Progenitor cell of endocrine pancreas (in vitro differentiated cells): ENCODE measurements at regions not wholly inside any gene's neighbourhood (a gene's known extent, or its start where the extent isn't known, plus 50 kb on each side); places are given as distances from the start of the nearest gene placed in this dataset.

Source experiments
- DNase-seq: peaks from one replicate; pipeline ENCODE4 v3.0.0; 2021; ENCODE audit warnings: low spot score; ENCODE audit not compliant: unreplicated experiment
- H3K27ac Mint-ChIP-seq: 2 replicates; pipeline ENCODE4 v1.8.0; 2021; ENCODE audit warnings: mild to moderate bottlenecking, moderate library complexity, mixed read lengths
- H3K27me3 Mint-ChIP-seq: 2 replicates; pipeline ENCODE4 v1.8.0; 2021; ENCODE audit warnings: mixed read lengths
- H3K36me3 Mint-ChIP-seq: 2 replicates; pipeline ENCODE4 v1.8.0; 2022; ENCODE audit warnings: mixed read lengths; ENCODE audit not compliant: insufficient read depth
- H3K4me1 Mint-ChIP-seq: 2 replicates; pipeline ENCODE4 v1.8.0; 2021; ENCODE audit warnings: low read depth, mixed read lengths
- H3K4me3 Mint-ChIP-seq: 2 replicates; pipeline ENCODE4 v1.8.0; 2021; ENCODE audit warnings: low read depth, mild to moderate bottlenecking, moderate library complexity, mixed read lengths
- H3K9me3 Mint-ChIP-seq: 2 replicates; pipeline ENCODE4 v1.8.0; 2021; ENCODE audit warnings: low read depth, mixed read lengths
- CTCF ChIP-seq: fragments of 200-600 bp; sonication (generic); IDR thresholded peaks from one replicate; pipeline ENCODE4 v1.5.0; 2021; ENCODE audit warnings: antibody characterized with exemption, mild to moderate bottlenecking; ENCODE audit not compliant: unreplicated experiment

- Mint-ChIP-seq H3K9me3 (no peaks in the 10 kb centered on the region), H3K27ac (no peak overlapping the region), H3K4me3 (no peak overlapping the region), H3K4me1 (no peaks in the 10 kb centered on the region), H3K27me3 (no peaks in the 10 kb centered on the region), H3K36me3 (no peaks in the 10 kb centered on the region)
- no peak for DNase-seq
- no peak for TF ChIP-seq CTCF
Observed at GRCh38 chr5:65068410-65068809, 299.7 kb downstream of the CWC27 start.

- no peak for DNase-seq
- Mint-ChIP-seq H3K27ac (no peak overlapping the region), H3K27me3 (no peaks in the 10 kb centered on the region), H3K4me3 (no peak overlapping the region), H3K9me3 (no peaks in the 10 kb centered on the region), H3K4me1 (no peaks in the 10 kb centered on the region), H3K36me3 (no peaks in the 10 kb centered on the region)
- TF ChIP-seq CTCF: no peak
Observed at GRCh38 chr5:65070026-65070425, 301.3 kb downstream of the CWC27 start.

GRCh38 chr5:65072850-65073249 is 304.1 kb downstream of the CWC27 start:
- Mint-ChIP-seq H3K4me3 (no peak overlapping the region), H3K4me1 (no peaks in the 10 kb centered on the region), H3K9me3 (no peaks in the 10 kb centered on the region), H3K27me3 (no peaks in the 10 kb centered on the region), H3K36me3 (no peaks in the 10 kb centered on the region), H3K27ac (no peak overlapping the region)
- TF ChIP-seq CTCF: no peak
- no peak for DNase-seq

GRCh38 chr5:65073250-65073661 is 304.5 kb downstream of the CWC27 start:
- no peak for TF ChIP-seq CTCF
- H3K4me1 Mint-ChIP-seq: no peaks in the 10 kb centered on the region

GRCh38 chr5:65075623-65076250 is 307.0 kb downstream of the CWC27 start:
- Mint-ChIP-seq H3K4me1 (no peaks in the 10 kb centered on the region), H3K4me3 (no peak overlapping the region), H3K27ac (no peak overlapping the region), H3K27me3 (no peaks in the 10 kb centered on the region), H3K36me3 (no peaks in the 10 kb centered on the region), H3K9me3 (no peaks in the 10 kb centered on the region)
- DNase-seq: no peak
- no peak for TF ChIP-seq CTCF

More at GRCh38 chr5:65073250-65073661, 304.5 kb downstream of the CWC27 start:
- H3K9me3 Mint-ChIP-seq: no peaks in the 10 kb centered on the region
- no peak for DNase-seq
- H3K27ac Mint-ChIP-seq: no peak overlapping the region
- no peaks in the 10 kb centered on the region for H3K27me3 Mint-ChIP-seq
- H3K36me3 Mint-ChIP-seq: no peaks in the 10 kb centered on the region
- H3K4me3 Mint-ChIP-seq: no peak overlapping the region
